ENCODE measurements at regions not wholly inside any gene's neighbourhood (a gene's known extent, or its start where the extent isn't known, plus 50 kb on each side); places are given as distances from the start of the nearest gene placed in this dataset.

DNA sequence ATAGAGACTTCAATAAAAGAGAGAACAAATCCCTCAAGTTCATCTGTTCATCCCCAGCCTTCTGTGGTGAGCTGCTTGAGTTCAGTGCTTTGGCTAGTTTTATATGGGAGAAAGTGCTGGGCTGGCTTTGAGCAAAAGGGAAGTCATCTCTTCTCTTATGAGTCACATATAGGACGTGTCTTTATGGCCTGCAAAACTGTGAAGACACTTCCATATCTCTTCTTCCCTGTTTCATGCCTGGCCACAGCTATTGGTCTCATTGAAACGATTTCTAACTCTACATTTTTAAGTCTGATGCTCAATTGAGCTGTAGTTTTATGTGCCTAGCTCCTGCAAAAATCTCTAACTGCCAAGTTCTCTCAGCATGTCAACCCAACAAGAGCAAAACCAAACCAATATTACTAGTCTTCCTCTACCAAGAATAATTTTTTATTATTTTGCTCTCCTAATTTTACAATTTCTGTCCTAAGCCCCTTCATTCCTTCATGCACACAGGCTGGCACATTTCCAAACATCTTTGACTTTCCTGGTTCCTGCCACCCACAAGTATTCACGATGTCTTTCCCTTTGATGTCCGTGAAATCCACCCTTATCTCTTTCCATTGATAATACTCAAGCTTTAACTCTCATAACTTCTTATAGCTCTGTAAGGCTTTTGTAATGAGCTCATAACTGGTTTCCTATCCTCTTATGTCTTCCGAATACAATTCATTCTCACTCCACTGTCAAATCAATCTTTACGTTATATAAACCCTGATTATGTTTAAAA, 165.3 kb downstream of the BTC start:
- no peaks in the 10 kb centered on the region for H3K27me3 ChIP-seq
- TF ChIP-seq, protein P1, sequence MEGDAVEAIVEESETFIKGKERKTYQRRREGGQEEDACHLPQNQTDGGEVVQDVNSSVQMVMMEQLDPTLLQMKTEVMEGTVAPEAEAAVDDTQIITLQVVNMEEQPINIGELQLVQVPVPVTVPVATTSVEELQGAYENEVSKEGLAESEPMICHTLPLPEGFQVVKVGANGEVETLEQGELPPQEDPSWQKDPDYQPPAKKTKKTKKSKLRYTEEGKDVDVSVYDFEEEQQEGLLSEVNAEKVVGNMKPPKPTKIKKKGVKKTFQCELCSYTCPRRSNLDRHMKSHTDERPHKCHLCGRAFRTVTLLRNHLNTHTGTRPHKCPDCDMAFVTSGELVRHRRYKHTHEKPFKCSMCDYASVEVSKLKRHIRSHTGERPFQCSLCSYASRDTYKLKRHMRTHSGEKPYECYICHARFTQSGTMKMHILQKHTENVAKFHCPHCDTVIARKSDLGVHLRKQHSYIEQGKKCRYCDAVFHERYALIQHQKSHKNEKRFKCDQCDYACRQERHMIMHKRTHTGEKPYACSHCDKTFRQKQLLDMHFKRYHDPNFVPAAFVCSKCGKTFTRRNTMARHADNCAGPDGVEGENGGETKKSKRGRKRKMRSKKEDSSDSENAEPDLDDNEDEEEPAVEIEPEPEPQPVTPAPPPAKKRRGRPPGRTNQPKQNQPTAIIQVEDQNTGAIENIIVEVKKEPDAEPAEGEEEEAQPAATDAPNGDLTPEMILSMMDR (IDR thresholded peaks at IDR 0.05) = no peak
- TF ChIP-seq POLR2A (IDR thresholded peaks at IDR 0.05) = no peak
- H3K4me3 ChIP-seq = no peak overlapping the region
- H3K27ac ChIP-seq = no peak overlapping the region
- 59 to 65% methylated on average over 6 of the region's 6 CpGs for WGBS, 2 donors
- no peaks in the 10 kb centered on the region for H3K9me3 ChIP-seq
- intact Hi-C loops (cut with DNase I; ENCODE audit: low total_unique reads) = no loop called here
- no peaks in the 10 kb centered on the region for H3K36me3 ChIP-seq (ENCODE audit: low read depth, missing control alignments)
- DNase-seq = no peak
- H3K4me1 ChIP-seq = no peaks in the 10 kb centered on the region

DNA sequence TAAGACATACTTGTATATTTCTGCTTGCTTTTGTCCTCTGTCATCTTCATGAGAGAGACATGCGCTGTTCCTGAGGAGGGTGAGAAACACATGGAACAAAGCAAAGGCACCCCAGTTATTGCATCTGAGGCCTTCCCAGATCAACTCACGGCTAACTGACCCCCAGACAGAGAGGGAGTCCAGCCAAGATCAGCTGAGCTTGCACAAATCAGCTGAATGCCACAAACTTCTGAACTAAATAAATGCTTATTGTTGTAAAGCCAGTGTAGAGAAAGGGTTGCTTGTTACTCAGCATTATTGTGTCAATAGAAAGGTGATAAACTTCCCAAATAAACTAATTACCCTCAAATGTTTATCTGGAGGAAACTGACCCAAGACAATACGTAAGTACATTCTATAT, 163.8 kb downstream of the BTC start:
- intact Hi-C loops (cut with DNase I; ENCODE audit: low total_unique reads) = no loop called here
- no peak for DNase-seq
- Histone ChIP-seq H3K4me1 (no peaks in the 10 kb centered on the region), H3K27me3 (no peaks in the 10 kb centered on the region), H3K9me3 (no peaks in the 10 kb centered on the region), H3K27ac (no peak overlapping the region), H3K36me3 (ENCODE audit: low read depth, missing control alignments) (no peaks in the 10 kb centered on the region), H3K4me3 (no peak overlapping the region)
- no peak for TF ChIP-seq POLR2A (IDR thresholded peaks at IDR 0.05)
- TF ChIP-seq, protein P1 (IDR thresholded peaks at IDR 0.05) = no peak
- 87 to 88% methylated on average over 3 of the region's 3 CpGs for WGBS, 2 donors

DNA sequence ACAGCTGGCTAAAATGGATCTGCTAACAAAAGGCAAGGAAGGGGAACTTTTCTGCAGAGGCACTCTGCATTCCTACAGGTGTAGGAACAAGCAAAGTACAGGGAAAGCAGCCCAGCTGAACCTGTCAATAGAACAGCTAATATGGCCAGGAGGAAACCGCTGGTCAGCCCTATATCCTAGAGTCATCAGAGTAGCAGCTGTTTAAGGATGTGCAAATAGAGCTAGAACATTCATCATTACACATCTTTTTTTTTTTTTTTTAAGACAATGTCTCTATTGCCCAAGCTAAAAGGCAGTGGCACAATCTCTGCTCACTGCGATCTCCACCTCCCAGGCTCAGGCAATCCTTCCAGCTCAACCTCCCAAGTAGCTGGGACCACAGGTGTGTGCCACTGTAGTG, 163.0 kb downstream of the BTC start:
- no peak overlapping the region for H3K4me3 ChIP-seq
- WGBS, 2 donors = 96 to 100% methylated on average over 2 of the region's 2 CpGs
- H3K27ac ChIP-seq = no peak overlapping the region
- no peaks in the 10 kb centered on the region for H3K4me1 ChIP-seq
- TF ChIP-seq, protein P1 (IDR thresholded peaks at IDR 0.05) = no peak
- TF ChIP-seq POLR2A (IDR thresholded peaks at IDR 0.05) = no peak
- no peaks in the 10 kb centered on the region for H3K9me3 ChIP-seq
- H3K27me3 ChIP-seq = no peaks in the 10 kb centered on the region
- H3K36me3 ChIP-seq (ENCODE audit: low read depth, missing control alignments) = no peaks in the 10 kb centered on the region
- intact Hi-C loops (cut with DNase I; ENCODE audit: low total_unique reads) = no loop called here
- DNase-seq = no peak

DNA sequence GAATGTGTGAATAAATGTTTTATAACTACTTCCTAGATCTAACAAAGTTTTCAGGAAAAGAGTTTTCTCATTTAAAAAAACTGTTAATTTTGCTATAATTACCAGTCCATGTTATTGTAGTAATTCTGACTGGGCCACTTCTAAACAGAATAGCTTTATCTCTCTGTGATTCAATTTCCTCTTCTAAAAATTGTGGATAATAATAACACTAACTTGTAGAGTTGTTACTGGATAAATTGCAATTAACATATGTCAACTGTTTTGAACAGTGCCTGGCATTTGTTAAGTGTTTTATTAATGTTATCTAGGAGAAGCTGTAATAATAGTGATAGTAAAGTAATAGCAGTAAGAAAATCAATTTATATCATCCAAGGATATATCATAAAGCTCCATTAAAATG, 162.3 kb downstream of the BTC start:
- intact Hi-C loops (cut with DNase I; ENCODE audit: low total_unique reads) = no loop called here
- no peak for DNase-seq
- H3K4me3 ChIP-seq = no peak overlapping the region
- no peaks in the 10 kb centered on the region for H3K36me3 ChIP-seq (ENCODE audit: low read depth, missing control alignments)
- H3K4me1 ChIP-seq = no peaks in the 10 kb centered on the region
- no peaks in the 10 kb centered on the region for H3K9me3 ChIP-seq
- no peak for TF ChIP-seq POLR2A (IDR thresholded peaks at IDR 0.05)
- TF ChIP-seq, protein P1 (IDR thresholded peaks at IDR 0.05) = no peak
- no peak overlapping the region for H3K27ac ChIP-seq
- H3K27me3 ChIP-seq = no peaks in the 10 kb centered on the region

DNA sequence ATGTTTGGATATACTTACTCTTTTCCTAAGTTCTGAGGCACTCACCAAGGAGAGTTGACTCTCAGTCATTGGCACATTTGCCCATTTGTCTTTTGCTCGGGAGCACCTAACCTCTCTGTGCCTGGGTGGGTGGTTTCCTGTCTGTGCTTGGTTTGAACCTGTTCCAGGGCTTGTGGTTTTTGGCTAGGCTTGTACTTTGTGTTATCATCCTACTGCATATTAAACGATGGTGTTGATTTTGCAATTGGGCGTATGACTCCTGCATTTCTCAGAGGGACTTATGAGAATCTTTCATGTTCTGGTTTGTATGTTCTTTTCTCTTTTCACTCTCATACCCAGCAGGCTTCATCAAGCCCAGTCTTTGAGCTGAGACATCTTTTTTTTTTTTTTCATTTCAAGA, 161.7 kb downstream of the BTC start:
- WGBS, 2 donors = 34 to 39% methylated on average over 3 of the region's 3 CpGs
- H3K9me3 ChIP-seq = no peaks in the 10 kb centered on the region
- H3K4me3 ChIP-seq = no peak overlapping the region
- no peaks in the 10 kb centered on the region for H3K36me3 ChIP-seq (ENCODE audit: low read depth, missing control alignments)
- intact Hi-C loops (cut with DNase I; ENCODE audit: low total_unique reads) = no loop called here
- no peak overlapping the region for H3K27ac ChIP-seq
- peak; percentile 17 for DNase-seq
- TF ChIP-seq, protein P1 (IDR thresholded peaks at IDR 0.05) = no peak
- TF ChIP-seq POLR2A (IDR thresholded peaks at IDR 0.05) = no peak
- no peaks in the 10 kb centered on the region for H3K4me1 ChIP-seq
- H3K27me3 ChIP-seq = no peaks in the 10 kb centered on the region
